ENCODE measurements at regions not wholly inside any gene's neighbourhood (a gene's known extent, or its start where the extent isn't known, plus 50 kb on each side); places are given as distances from the start of the nearest gene placed in this dataset.

GRCh38 chr12:131346555-131347344 is 364.1 kb upstream of the SFSWAP start:
- DNase-seq = no peak

- DNase-seq = no peak
Observed at GRCh38 chr12:131347345-131347714, 363.6 kb upstream of the SFSWAP start.

GRCh38 chr12:131347732-131348131 is 363.2 kb upstream of the SFSWAP start:
- DNase-seq = no peak

GRCh38 chr12:131348231-131348630 is 362.7 kb upstream of the SFSWAP start:
- no peak for DNase-seq

- DNase-seq = no peak
Observed at GRCh38 chr12:131348646-131349045, 362.2 kb upstream of the SFSWAP start.

- no peak for DNase-seq
Observed at GRCh38 chr12:131349397-131350127, 361.3 kb upstream of the SFSWAP start.

GRCh38 chr12:131350943-131351318 is 360.0 kb upstream of the SFSWAP start:
- DNase-seq = no peak

- DNase-seq = peak; percentile 88
Observed at GRCh38 chr12:131351319-131352028, 359.4 kb upstream of the SFSWAP start.

- DNase-seq = no peak
Observed at GRCh38 chr12:131352296-131352900, 358.5 kb upstream of the SFSWAP start.

- no peak for DNase-seq
Observed at GRCh38 chr12:131353376-131353775, 357.5 kb upstream of the SFSWAP start.

- DNase-seq = no peak
Observed at GRCh38 chr12:131353826-131354225, 357.1 kb upstream of the SFSWAP start.

- no peak for DNase-seq
Observed at GRCh38 chr12:131355361-131356245, 355.3 kb upstream of the SFSWAP start.

- DNase-seq = no peak
Observed at GRCh38 chr12:131356485-131357184, 354.3 kb upstream of the SFSWAP start.

GRCh38 chr12:131357185-131357747 is 353.6 kb upstream of the SFSWAP start:
- no peak for DNase-seq

- DNase-seq = peak; percentile 18
Observed at GRCh38 chr12:131357920-131358319, 353.0 kb upstream of the SFSWAP start.

- DNase-seq = no peak
Observed at GRCh38 chr12:131362291-131363211, 348.3 kb upstream of the SFSWAP start.

- no peak for DNase-seq
Observed at GRCh38 chr12:131363393-131363792, 347.5 kb upstream of the SFSWAP start.

- DNase-seq = no peak
Observed at GRCh38 chr12:131363841-131364495, 346.9 kb upstream of the SFSWAP start.
